DOHH2 (cell line): ENCODE measurements at regions not wholly inside any gene's neighbourhood (a gene's known extent, or its start where the extent isn't known, plus 50 kb on each side); places are given as distances from the start of the nearest gene placed in this dataset.

Source experiments
- CTCF ChIP-seq: fragments of 200-600 bp; sonication (generic); IDR thresholded peaks from one replicate; pipeline ENCODE4 v1.5.1; 2014; ENCODE audit warnings: antibody characterized with exemption, mild to moderate bottlenecking, low read depth, low read length; ENCODE audit not compliant: poor library complexity, severe bottlenecking
- EZH2phosphoT487 ChIP-seq: fragments of 200-600 bp; sonication (generic); IDR thresholded peaks from 2 replicates; pipeline ENCODE4 v1.6.1; 2017; ENCODE audit warnings: borderline replicate concordance, mild to moderate bottlenecking, antibody characterized with exemption, low read length, moderate library complexity, mixed read lengths

- TF ChIP-seq CTCF: no peak
- no peak for TF ChIP-seq EZH2phosphoT487
Observed at GRCh38 chr11:130999086-130999485, 82.8 kb upstream of the SNX19 start.
